Eye (tissue), 1 donor: ENCODE measurements at regions not wholly inside any gene's neighbourhood (a gene's known extent, or its start where the extent isn't known, plus 50 kb on each side); places are given as distances from the start of the nearest gene placed in this dataset.

Experiments
- DNase-seq: peaks from one replicate; pipeline ENCODE4 v3.0.0-alpha.2; 2015

- no peak for DNase-seq
These were observed 79.8 kb upstream of the SPATA31D4 start for GRCh38 chr9:81848472-81848871.

- DNase-seq, result no peak
These were observed 78.5 kb upstream of the SPATA31D4 start for GRCh38 chr9:81849631-81850259.

GRCh38 chr9:81850724-81851123 is 77.5 kb upstream of the SPATA31D4 start:
- DNase-seq, result no peak

- DNase-seq, result no peak
These were observed 76.9 kb upstream of the SPATA31D4 start for GRCh38 chr9:81851340-81851739.

- DNase-seq, result no peak
These were observed 75.4 kb upstream of the SPATA31D4 start for GRCh38 chr9:81852820-81853219.

- DNase-seq, result no peak
These were observed 72.7 kb upstream of the SPATA31D4 start for GRCh38 chr9:81855538-81855937.

- no peak for DNase-seq
These were observed 69.4 kb upstream of the SPATA31D4 start for GRCh38 chr9:81858657-81859430.

GRCh38 chr9:81860581-81860980 is 67.6 kb upstream of the SPATA31D4 start:
- DNase-seq, result no peak

- no peak for DNase-seq
These were observed 66.6 kb upstream of the SPATA31D4 start for GRCh38 chr9:81861644-81862043.

- no peak for DNase-seq
These were observed 60.1 kb upstream of the SPATA31D4 start for GRCh38 chr9:81868145-81868544.

GRCh38 chr9:81871695-81872094 is 56.5 kb upstream of the SPATA31D4 start:
- no peak for DNase-seq

- no peak for DNase-seq
These were observed 54.0 kb upstream of the SPATA31D4 start for GRCh38 chr9:81874250-81874649.

GRCh38 chr9:81874931-81875330 is 53.3 kb upstream of the SPATA31D4 start:
- no peak for DNase-seq

GRCh38 chr9:81877047-81877446 is 51.2 kb upstream of the SPATA31D4 start:
- no peak for DNase-seq
